ENCODE measurements at regions not wholly inside any gene's neighbourhood (a gene's known extent, or its start where the extent isn't known, plus 50 kb on each side); places are given as distances from the start of the nearest gene placed in this dataset.

- DNase-seq: no peak
These were observed 335.7 kb downstream of the PRELID2 start for GRCh38 chr5:145499483-145499882.

DNA sequence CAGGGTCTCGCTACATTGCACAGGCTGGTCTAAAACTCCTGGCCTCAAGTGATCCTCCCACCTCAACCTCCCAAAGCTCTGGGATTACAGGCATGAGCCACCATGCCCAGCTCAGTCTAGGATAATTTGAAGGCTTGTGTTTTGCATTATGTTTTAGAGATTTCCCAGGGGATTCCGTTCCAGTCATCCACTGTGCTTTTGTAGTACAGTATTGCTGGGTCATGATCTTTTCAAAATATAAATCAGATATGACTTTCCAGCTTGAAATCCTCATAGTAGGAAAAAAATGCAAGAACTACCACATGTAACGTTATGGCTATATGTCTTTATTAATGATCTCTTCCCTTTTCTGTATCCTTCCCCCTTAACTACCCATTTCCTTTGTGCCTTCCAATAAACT is 338.1 kb downstream of the PRELID2 start:
- DNase-seq: no peak

- DNase-seq: no peak
These were observed 339.4 kb downstream of the PRELID2 start for GRCh38 chr5:145495741-145496140.

GRCh38 chr5:145495196-145495595 is 339.9 kb downstream of the PRELID2 start:
- DNase-seq: no peak

DNA sequence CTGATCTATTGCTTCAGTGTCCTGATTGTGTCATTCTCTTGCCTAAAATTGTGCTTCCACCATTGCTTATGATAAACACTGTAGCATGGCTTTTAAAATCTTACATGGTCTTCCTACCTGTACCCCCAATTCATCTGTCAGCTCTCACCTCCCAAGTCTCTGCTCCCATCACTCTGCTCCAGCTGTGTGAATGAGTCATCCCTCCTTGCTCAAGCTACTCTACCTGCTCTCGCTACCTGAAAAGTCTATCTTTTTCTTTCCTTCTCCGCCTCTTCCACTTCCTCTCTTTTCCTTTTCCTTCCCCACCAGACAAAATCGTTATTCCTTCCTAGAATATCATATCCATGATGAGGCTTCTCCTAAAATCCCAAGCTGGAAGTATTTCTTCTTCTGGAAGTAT is 341.7 kb downstream of the PRELID2 start:
- no peak for DNase-seq

- DNase-seq: no peak
These were observed 345.6 kb downstream of the PRELID2 start for GRCh38 chr5:145489516-145489915.

DNA sequence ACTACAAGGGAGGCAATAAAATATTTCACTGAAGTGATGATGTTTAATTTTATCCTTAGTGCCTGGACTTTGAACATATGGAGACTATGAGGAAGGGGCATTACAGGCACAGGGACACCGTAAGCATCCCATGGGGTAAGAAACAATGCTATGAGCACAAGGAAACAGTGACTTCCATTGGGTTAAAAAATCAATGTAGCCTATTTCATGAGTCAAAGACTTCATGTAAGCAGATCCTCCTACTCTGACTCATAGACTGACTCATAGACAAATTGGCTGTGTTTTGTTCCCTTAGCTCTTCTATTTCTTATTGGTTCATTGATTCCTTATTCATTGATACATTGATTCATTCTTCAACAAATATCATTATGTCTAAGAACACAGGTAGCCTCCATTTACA is 351.0 kb downstream of the PRELID2 start:
- DNase-seq: no peak

DNA sequence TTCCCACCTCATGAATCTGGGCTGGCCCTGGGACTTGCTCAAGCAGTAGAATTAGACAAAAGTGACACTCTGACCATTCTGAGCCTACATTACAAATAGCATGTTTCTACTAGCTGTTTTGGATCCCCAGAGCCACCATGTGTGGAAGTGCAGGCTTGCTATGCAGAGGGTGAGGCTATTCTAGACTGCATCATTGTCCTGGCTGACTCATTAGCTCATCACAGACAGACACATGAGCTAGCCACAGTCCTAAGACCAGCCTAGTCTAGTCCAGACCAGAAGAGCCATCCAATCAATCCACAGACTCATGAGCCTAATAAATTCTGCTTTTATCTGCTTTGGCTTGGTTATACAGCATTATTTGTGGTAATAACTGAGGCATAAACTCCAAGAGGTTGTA is 351.9 kb downstream of the PRELID2 start:
- no peak for DNase-seq

DNA sequence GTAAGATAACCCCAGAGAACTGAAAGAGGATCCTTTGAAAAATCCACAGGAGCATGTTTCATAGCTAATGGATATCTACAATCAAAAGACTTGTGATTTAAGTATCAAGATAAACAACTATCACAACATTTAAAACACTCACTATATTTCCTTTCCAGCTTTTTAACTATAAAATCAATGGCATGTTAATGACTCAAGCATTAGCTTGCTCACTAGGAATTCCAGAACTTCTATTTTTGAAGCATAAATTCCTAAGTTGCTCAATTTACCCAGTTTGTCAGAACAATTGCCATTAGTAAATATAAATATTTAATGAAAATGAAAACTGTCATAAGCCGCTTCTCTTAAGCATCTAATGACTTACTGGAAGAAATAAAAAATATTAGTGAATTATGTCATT is 355.3 kb downstream of the PRELID2 start:
- DNase-seq: no peak

- no peak for DNase-seq
These were observed 355.9 kb downstream of the PRELID2 start for GRCh38 chr5:145479271-145479670.

GRCh38 chr5:145478651-145479050 is 356.5 kb downstream of the PRELID2 start:
- no peak for DNase-seq

- no peak for DNase-seq
These were observed 362.0 kb downstream of the PRELID2 start for GRCh38 chr5:145473042-145473642.

DNA sequence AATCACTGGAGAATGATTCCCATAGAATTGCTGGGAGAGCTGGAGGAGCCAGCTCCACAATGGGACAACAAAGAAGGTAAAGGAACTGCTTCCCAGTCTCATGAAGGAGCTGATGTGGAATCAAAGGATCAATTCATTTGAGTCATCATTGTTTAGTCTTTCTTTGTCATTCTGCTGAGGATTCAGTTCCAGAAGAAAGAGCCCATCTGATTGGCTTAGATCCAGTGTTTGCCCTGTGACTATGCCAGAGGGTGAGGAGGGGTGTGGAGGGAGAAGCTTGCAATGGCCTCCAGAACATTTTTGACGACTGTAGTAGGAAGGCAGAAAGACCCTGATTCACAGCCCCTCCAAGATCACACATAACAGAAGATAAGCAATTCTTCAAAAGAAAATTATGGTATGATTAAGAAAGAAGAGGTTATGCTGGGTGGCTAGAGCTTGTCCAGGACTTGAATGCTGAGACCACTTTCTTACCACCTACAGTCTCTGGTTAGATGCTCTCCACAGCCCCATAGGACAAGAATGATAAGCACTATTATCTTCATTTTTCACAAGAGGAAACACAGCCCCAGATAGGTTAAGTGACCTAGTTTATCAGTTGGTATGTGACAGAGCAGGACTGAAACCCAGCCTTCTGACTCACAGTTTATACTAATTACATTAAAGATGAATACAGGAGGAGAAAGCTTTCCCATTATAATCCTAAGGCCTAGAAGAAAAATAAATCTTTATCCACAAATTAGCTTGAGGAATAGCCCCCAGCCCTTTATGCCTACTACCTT is 363.1 kb downstream of the PRELID2 start:
- no peak for DNase-seq

DNA sequence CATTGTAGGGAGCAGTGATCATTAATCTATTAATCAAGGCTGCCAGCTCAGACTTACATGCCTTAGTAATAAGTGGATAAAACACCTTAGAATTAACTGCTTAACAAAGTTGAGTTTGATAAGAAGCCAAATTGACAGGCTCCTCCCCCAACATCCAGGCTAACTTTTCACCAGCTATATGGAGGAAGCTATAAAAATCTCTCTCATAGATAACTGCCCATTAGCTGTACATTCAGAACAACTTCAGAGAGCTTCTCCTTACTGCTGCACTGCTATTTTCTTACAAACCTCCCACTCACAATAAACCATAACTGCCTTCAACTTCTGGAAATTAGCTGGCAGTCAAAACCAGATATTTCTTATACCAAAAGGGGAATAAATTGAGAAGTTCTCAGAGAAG is 364.1 kb downstream of the PRELID2 start:
- DNase-seq: no peak

GRCh38 chr5:145470396-145470979 is 364.7 kb downstream of the PRELID2 start:
- no peak for DNase-seq

DNA sequence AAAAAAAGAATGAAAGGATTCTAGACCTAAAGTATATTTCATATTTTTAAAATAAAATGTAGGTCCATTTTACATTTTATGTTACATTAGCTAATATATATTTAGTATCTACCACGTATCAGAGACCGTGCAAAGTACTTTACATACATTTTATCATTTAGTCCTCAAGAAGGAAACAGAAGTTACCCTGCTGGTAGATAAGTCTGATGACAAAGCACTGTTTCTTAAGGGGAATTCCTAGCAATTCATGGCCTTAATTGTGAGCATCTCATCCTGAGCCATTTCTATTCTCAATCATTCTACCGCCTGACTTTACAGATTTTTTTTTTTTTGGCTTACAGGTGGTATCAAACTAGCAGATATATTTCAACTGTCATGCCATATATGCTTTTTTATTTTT is 367.7 kb downstream of the PRELID2 start:
- no peak for DNase-seq

- DNase-seq: no peak
These were observed 368.6 kb downstream of the PRELID2 start for GRCh38 chr5:145466533-145466932.

GRCh38 chr5:145465474-145466263 is 369.5 kb downstream of the PRELID2 start:
- no peak for DNase-seq

DNA sequence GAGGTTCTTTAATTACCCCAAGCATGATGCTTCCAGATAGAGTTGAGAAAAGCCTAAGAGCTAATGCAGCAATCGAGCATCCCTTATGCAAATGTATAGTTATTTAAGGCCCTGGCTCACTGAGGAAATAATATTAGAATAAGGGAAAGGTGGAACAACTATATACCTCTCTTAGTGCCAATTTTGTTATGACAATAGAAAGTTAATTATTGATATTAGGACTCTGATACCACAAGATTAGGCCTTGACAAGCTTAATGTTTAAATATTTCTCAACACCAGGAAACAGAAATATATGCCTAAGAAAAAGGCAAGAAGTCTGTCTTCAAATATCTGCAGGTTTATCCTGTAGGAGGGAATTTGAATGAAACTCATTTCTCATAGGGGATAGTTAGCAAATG is 371.0 kb downstream of the PRELID2 start:
- no peak for DNase-seq

GRCh38 chr5:145463634-145464033 is 371.5 kb downstream of the PRELID2 start:
- DNase-seq: no peak

DNA sequence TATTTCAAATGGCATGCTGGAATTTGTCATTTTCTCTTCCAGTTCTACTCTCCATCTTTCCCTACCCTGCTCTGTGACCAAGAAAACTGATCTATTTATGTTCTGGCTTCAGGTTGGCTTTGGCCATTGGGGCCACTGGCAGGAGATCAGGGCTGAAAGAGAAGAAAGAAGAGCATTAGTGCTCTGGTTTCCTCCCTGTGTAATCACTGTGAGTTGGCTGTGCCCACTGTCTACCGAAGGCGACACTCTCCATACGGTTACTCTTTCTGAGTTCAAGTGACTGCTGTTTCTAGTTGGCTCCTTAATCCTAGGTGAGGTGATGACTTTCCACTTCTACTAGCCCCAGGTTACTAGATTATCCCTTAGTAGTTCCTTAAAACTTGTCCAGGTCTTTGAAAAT is 372.6 kb downstream of the PRELID2 start:
- DNase-seq: no peak

DNA sequence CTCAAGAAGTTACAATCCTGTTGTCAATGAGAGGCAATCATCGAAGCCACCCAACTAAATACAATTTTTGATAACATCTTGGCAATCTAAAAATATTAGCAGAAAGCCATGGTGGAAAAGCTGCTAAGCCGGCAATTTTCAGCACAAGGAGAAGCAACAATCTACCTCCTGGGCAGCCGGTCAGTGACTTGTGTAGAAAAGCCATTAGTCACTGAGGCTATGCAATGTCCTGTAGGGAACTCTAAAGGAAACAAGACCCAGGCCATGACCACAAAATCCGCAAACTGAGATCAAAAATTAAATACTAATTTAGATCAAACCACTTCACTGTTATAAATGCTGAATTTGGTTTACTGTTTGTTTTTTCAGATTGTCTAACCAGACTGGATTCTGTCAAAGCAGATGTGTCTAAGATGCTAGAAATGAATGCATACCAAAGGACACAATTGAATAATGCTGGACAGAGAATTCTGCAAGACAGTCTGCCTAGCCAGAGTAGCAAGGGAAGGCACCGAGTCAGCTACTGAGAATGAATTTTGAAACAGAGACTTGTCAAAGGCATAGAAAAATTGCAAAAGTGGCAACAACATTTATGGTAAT is 384.8 kb downstream of the PRELID2 start:
- no peak for DNase-seq

- no peak for DNase-seq
These were observed 385.3 kb downstream of the PRELID2 start for GRCh38 chr5:145449794-145450193.

All from CD4-positive, alpha-beta T cell treated with Interleukin-12 subunit alpha and Interleukin-12 subunit beta, for 1 hour (primary cell).